ENCODE measurements at regions not wholly inside any gene's neighbourhood (a gene's known extent, or its start where the extent isn't known, plus 50 kb on each side); places are given as distances from the start of the nearest gene placed in this dataset.
"Not testable (repeated sequence)": the region's sequence is repeated elsewhere in the genome, so short reads cannot be mapped to it uniquely, and the experiment has no call there.

GRCh38 chr12:39699079-39699478 lies 79.5 kb upstream of the ABCD2 start:
- TF ChIP-seq, protein P1, sequence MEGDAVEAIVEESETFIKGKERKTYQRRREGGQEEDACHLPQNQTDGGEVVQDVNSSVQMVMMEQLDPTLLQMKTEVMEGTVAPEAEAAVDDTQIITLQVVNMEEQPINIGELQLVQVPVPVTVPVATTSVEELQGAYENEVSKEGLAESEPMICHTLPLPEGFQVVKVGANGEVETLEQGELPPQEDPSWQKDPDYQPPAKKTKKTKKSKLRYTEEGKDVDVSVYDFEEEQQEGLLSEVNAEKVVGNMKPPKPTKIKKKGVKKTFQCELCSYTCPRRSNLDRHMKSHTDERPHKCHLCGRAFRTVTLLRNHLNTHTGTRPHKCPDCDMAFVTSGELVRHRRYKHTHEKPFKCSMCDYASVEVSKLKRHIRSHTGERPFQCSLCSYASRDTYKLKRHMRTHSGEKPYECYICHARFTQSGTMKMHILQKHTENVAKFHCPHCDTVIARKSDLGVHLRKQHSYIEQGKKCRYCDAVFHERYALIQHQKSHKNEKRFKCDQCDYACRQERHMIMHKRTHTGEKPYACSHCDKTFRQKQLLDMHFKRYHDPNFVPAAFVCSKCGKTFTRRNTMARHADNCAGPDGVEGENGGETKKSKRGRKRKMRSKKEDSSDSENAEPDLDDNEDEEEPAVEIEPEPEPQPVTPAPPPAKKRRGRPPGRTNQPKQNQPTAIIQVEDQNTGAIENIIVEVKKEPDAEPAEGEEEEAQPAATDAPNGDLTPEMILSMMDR (conservative IDR thresholded peaks at IDR 0.05), result not testable (repeated sequence)
- TF ChIP-seq EZH2 (IDR thresholded peaks at IDR 0.05; ENCODE audit: low read depth), result not testable (repeated sequence)
